Right lobe of liver (tissue), 4 donors: ENCODE measurements at regions not wholly inside any gene's neighbourhood (a gene's known extent, or its start where the extent isn't known, plus 50 kb on each side); places are given as distances from the start of the nearest gene placed in this dataset.

Source experiments
- CTCF ChIP-seq, 4 donors: fragments of 200-600 bp in 3 of 4; fragments of 450-650 bp in 1 of 4; IDR thresholded peaks; one replicate each; pipeline versions ENCODE4 v1.5.1 to v1.8.0; 2016 to 2022; ENCODE audit warnings: antibody characterized with exemption in 4 of 4, mild to moderate bottlenecking in 2 of 4
- POLR2A ChIP-seq: fragments of 450-650 bp; IDR thresholded peaks from one replicate; pipeline ENCODE4 v1.6.1; 2017; ENCODE audit warnings: antibody characterized with exemption, mild to moderate bottlenecking
- donor health status: DM: no; HTN: no; CAD: no.
- donor health status: DM: no; HTN: no; CAD: no.
- donor health status: DM: no; HTN: yes; CAD: no.

- no peak for TF ChIP-seq CTCF (IDR thresholded peaks at IDR 0.05)
- TF ChIP-seq POLR2A = no peak
Measured at GRCh38 chr11:81032906-81033305, 1592.1 kb upstream of the TENM4 start.
